ENCODE measurements at regions not wholly inside any gene's neighbourhood (a gene's known extent, or its start where the extent isn't known, plus 50 kb on each side); places are given as distances from the start of the nearest gene placed in this dataset.

DNA sequence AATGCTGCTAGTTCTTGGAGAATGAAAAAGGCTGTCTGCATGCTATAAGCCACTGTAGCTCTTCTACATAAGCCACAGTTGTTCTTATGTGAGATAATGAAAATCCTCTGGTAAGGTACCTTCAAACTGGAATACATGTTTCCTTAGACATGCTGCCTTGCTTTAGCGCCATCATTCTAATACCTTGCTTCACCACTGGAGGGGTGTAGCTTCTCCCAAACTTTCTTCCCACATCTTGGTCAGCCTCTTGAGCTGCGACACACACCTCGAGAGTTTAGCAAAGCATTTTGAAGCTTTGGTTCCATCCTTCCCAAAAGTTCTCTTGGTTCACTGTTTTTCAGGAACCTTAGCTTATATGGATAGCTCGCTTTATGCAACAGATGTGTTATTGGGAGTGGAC is 69.5 kb downstream of the NKX2-1 start:
- Histone ChIP-seq H3K4me2 (no peak overlapping the region), H3K27ac (no peak overlapping the region), H3K9ac (no peak overlapping the region), H4K20me1 (ENCODE audit: low read depth) (peaks cover 50% of the 10 kb centered on the region), H3K9me3 (ENCODE audit: low read depth) (no peaks in the 10 kb centered on the region), H3K36me3 (no peaks in the 10 kb centered on the region), H3K79me2 (ENCODE audit: low read depth) (no peaks in the 10 kb centered on the region), H3K27me3 (peaks cover 100% of the 10 kb centered on the region), H3K4me1 (peaks cover 25% of the 10 kb centered on the region), H3F3A (ENCODE audit: low read depth) (peaks cover 6% of the 10 kb centered on the region), H2AFZ (replicated peaks) (no peak overlapping the region), H3K4me3 (no peak overlapping the region)
- TF ChIP-seq EZH2 (IDR thresholded peaks at IDR 0.05) (no peak), EZH2phosphoT487 (IDR thresholded peaks at IDR 0.05) (no peak), CTCF (IDR thresholded peaks at IDR 0.05) (peak; percentile 37)
- DNase-seq (ENCODE audit: low spot score): peak; percentile 23
- Mint-ChIP-seq H3K27me3 (ENCODE audit: insufficient read depth, low read depth) (peaks cover 56% of the 10 kb centered on the region), H3K27ac (no peak overlapping the region), H3K9me3 (no peaks in the 10 kb centered on the region), H3K4me1 (peaks cover 20% of the 10 kb centered on the region), H3K4me3 (no peak overlapping the region), H3K36me3 (no peaks in the 10 kb centered on the region)

DNA sequence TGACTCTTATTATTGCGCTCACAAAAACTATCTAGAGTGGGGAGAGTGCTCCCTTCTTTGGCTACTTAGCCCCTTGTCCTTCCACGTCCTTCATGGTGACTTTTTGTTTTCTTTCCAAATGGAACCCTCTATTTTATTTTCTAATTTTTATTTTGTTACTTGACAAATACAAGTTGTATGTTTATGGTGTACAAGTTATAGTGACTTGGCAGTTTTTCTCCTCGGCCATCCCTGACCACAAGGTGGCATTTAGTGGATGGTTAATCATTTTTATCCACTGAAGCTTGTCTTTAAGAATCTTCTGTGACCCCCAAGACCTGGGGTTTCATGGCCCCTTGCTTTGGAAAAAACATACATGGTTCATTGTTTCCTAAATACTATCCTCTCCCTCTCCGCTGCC is 70.1 kb downstream of the NKX2-1 start:
- Histone ChIP-seq H3K9ac (no peak overlapping the region), H3K4me1 (peaks cover 19% of the 10 kb centered on the region), H2AFZ (replicated peaks) (no peak overlapping the region), H4K20me1 (ENCODE audit: low read depth) (peaks cover 43% of the 10 kb centered on the region), H3K9me3 (ENCODE audit: low read depth) (no peaks in the 10 kb centered on the region), H3K27ac (no peak overlapping the region), H3K4me2 (no peak overlapping the region), H3K79me2 (ENCODE audit: low read depth) (no peaks in the 10 kb centered on the region), H3F3A (ENCODE audit: low read depth) (peaks cover 1% of the 10 kb centered on the region), H3K36me3 (no peaks in the 10 kb centered on the region), H3K27me3 (peaks cover 100% of the 10 kb centered on the region), H3K4me3 (no peak overlapping the region)
- H3K27ac Mint-ChIP-seq: no peak overlapping the region
- H3K27me3 Mint-ChIP-seq (ENCODE audit: insufficient read depth, low read depth): peaks cover 57% of the 10 kb centered on the region
- H3K4me3 Mint-ChIP-seq: no peak overlapping the region
- H3K9me3 Mint-ChIP-seq: no peaks in the 10 kb centered on the region
- TF ChIP-seq EZH2phosphoT487 (IDR thresholded peaks at IDR 0.05) (no peak), CTCF (IDR thresholded peaks at IDR 0.05) (no peak), EZH2 (IDR thresholded peaks at IDR 0.05) (no peak)
- no peaks in the 10 kb centered on the region for H3K36me3 Mint-ChIP-seq
- no peak for DNase-seq (ENCODE audit: low spot score)
- peaks cover 20% of the 10 kb centered on the region for H3K4me1 Mint-ChIP-seq

DNA sequence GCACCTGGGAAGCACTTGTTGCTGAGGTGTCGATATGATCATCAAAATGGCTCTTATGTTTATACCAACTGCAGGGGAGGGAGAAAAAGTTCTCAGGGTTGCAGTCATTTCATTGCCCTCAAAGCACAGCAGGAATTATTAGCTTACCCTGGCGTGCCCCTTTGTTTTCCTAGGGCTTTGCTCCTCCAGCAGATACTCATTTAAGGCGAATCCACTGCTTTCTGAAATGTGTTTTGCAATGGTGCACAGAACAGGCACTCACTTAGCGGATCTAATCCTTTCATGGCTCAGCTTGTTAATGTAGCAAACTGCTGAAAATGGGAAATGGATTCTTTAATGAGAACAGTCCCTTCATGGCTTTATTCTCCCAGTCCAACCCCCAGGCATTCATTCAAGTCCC is 76.7 kb downstream of the NKX2-1 start:
- H3K4me1 ChIP-seq: peaks cover 47% of the 10 kb centered on the region
- H3K4me3 ChIP-seq: no peak overlapping the region
- H3K79me2 ChIP-seq (ENCODE audit: low read depth): no peaks in the 10 kb centered on the region
- no peak overlapping the region for H3K9ac ChIP-seq
- H3F3A ChIP-seq (ENCODE audit: low read depth): peaks cover 54% of the 10 kb centered on the region
- H3K9me3 ChIP-seq (ENCODE audit: low read depth): no peaks in the 10 kb centered on the region
- Mint-ChIP-seq H3K36me3 (no peaks in the 10 kb centered on the region), H3K27me3 (ENCODE audit: insufficient read depth, low read depth) (peaks cover 66% of the 10 kb centered on the region), H3K4me3 (peak overlapping the region; percentile 49), H3K4me1 (peaks cover 26% of the 10 kb centered on the region), H3K9me3 (no peaks in the 10 kb centered on the region), H3K27ac (no peak overlapping the region)
- no peaks in the 10 kb centered on the region for H3K36me3 ChIP-seq
- no peak overlapping the region for H3K27ac ChIP-seq
- H2AFZ ChIP-seq (replicated peaks): no peak overlapping the region
- H4K20me1 ChIP-seq (ENCODE audit: low read depth): peaks cover 61% of the 10 kb centered on the region
- peak overlapping the region; percentile 61 for H3K4me2 ChIP-seq
- peaks cover 90% of the 10 kb centered on the region for H3K27me3 ChIP-seq
- peak; percentile 77 for DNase-seq (ENCODE audit: low spot score)
- no peak for TF ChIP-seq EZH2 (IDR thresholded peaks at IDR 0.05)
- TF ChIP-seq EZH2phosphoT487 (IDR thresholded peaks at IDR 0.05): no peak
- no peak for TF ChIP-seq CTCF (IDR thresholded peaks at IDR 0.05)
